K562 (cell line): ENCODE measurements at regions not wholly inside any gene's neighbourhood (a gene's known extent, or its start where the extent isn't known, plus 50 kb on each side); places are given as distances from the start of the nearest gene placed in this dataset.

Experiments used
- ATAC-seq: fragments of 200-7000 bp; cut with Tn5 transposase; 3 replicates; pipeline ENCODE4 v1.9.1; 2020; ENCODE audit warnings: moderate library complexity
- BruUV-seq: library from RNA; stranded (reverse); fragments of 400-500 nt; replicated peaks from 2 replicates; lab custom pipeline; 2021; lab: Mats Ljungman, UMichigan
- CTCF ChIA-PET: fragments of 300-600 bp; formaldehyde crosslinking; extraction: SDS; loops from one replicate; lab custom pipeline; 2021; ENCODE audit warnings: low intra/inter-chr PET ratio; lab: Yijun Ruan, JAX
- POLR2A ChIA-PET: fragments of 300-600, 350-650 bp; sonication (Branson Sonifier 250); formaldehyde crosslinking; extraction: SDS; loops from one replicate; lab custom pipeline; 2021; ENCODE audit warnings: antibody characterized with exemption, inconsistent platforms; lab: Yijun Ruan, JAX
- DNase-seq, 4 experiments: peaks; one replicate each; pipeline versions ENCODE4 v3.0.0 to v3.0.0-alpha.2; 2011 to 2018; ENCODE audit warnings: low spot score in 3 of 4, mixed read lengths in 3 of 4; ENCODE audit errors: extremely low read depth in 1 of 4
- FAIRE-seq: peaks from 2 replicates; lab custom pipeline; 2011; peaks lifted over from hg19 to GRCh38; lab: Jason Lieb, UNC
- H2AFZ ChIP-seq: 2 replicates; pipeline ENCODE4 v1.6.0; 2011; ENCODE audit warnings: low read depth, low read length, control low read depth, inconsistent platforms
- H3K27ac ChIP-seq: fragments of 200-600 bp; 3 replicates; pipeline ENCODE4 v1.8.0; 2011; ENCODE audit warnings: low read depth, mild to moderate bottlenecking, control low read depth, inconsistent platforms, low read length, moderate library complexity, mixed read lengths; ENCODE audit errors: extremely low read depth
- H3K27me3 ChIP-seq, 2 experiments: fragments of 300-600 bp in 1 of 2; 2 replicates in 1 of 2; 3 replicates in 1 of 2; pipeline versions ENCODE4 v1.6.0 to v1.8.0; 2011; ENCODE audit warnings: inconsistent platforms in 2 of 2, low read length in 2 of 2, mild to moderate bottlenecking in 1 of 2, mixed read lengths in 1 of 2, moderate library complexity in 1 of 2; ENCODE audit not compliant: control insufficient read depth in 2 of 2, insufficient read depth in 2 of 2
- H3K36me3 ChIP-seq: fragments of 300-600 bp; 3 replicates; pipeline ENCODE4 v1.8.0; 2011; ENCODE audit warnings: mild to moderate bottlenecking, low read length, inconsistent platforms; ENCODE audit not compliant: control insufficient read depth, insufficient read depth
- H3K4me1 ChIP-seq, 2 experiments: fragments of 200-600 bp in 1 of 2; replicated peaks in 1 of 2; 2 replicates in 1 of 2; 3 replicates in 1 of 2; pipeline versions ENCODE4 v1.5.1 to v1.8.0; 2011; ENCODE audit warnings: inconsistent platforms in 2 of 2, low read length in 2 of 2, mild to moderate bottlenecking in 1 of 2, mixed read lengths in 1 of 2, moderate library complexity in 1 of 2; ENCODE audit not compliant: control insufficient read depth in 2 of 2, insufficient read depth in 2 of 2
- H3K4me2 ChIP-seq: 2 replicates; pipeline ENCODE4 v1.6.1; 2011; ENCODE audit warnings: low read length, control low read depth, inconsistent platforms, mixed read lengths; ENCODE audit not compliant: insufficient read depth
- H3K4me3 ChIP-seq: fragments of 200-600 bp; sonication (generic), shearing (Covaris generic); 2 replicates; pipeline ENCODE4 v1.5.1; 2016; ENCODE audit warnings: control low read depth, inconsistent platforms
- H3K79me2 ChIP-seq: fragments of 200-600 bp; 3 replicates; pipeline ENCODE4 v1.8.0; 2011; ENCODE audit warnings: low read length, inconsistent platforms; ENCODE audit not compliant: control insufficient read depth, insufficient read depth
- H3K9ac ChIP-seq, 2 experiments: 2 replicates each; pipeline versions ENCODE4 v1.6.0 to v1.6.1; 2011; ENCODE audit warnings: low read depth in 2 of 2, low read length in 2 of 2, control low read depth in 1 of 2, inconsistent platforms in 1 of 2, mild to moderate bottlenecking in 1 of 2, mixed read lengths in 1 of 2; ENCODE audit not compliant: insufficient read depth in 1 of 2
- H3K9me1 ChIP-seq: one replicate; pipeline ENCODE4 v1.6.0; 2011; ENCODE audit warnings: inconsistent platforms, mild to moderate bottlenecking, low read length, moderate library complexity; ENCODE audit not compliant: control insufficient read depth, insufficient read depth
- H3K9me3 ChIP-seq: replicated peaks from 2 replicates; pipeline ENCODE4 v1.5.1; 2011; ENCODE audit warnings: low read depth, low read length, inconsistent platforms; ENCODE audit not compliant: control insufficient read depth, insufficient read depth
- H4K20me1 ChIP-seq: replicated peaks from 2 replicates; pipeline ENCODE4 v1.6.1; 2011; ENCODE audit warnings: low read length, inconsistent platforms, mixed read lengths; ENCODE audit not compliant: control insufficient read depth, insufficient read depth
- BCOR ChIP-seq: fragments of 450-650 bp; IDR thresholded peaks from 2 replicates; pipeline ENCODE4 v1.6.1; 2016
- BRCA1 ChIP-seq, 2 experiments: fragments of 450-650 bp in 1 of 2; sonication (generic) in 1 of 2; formaldehyde crosslinking in 1 of 2; IDR thresholded peaks; 2 replicates each; pipeline versions ENCODE4 v1.5.0 to v1.6.1; 2017 to 2020; ENCODE audit warnings: mild to moderate bottlenecking in 1 of 2, missing genetic modification reagents in 1 of 2
- CCNT2 ChIP-seq: IDR thresholded peaks from 2 replicates; pipeline ENCODE4 v1.6.1; 2011; ENCODE audit warnings: borderline replicate concordance, low read depth, mild to moderate bottlenecking, moderate library complexity, mixed read lengths, low read length; ENCODE audit not compliant: insufficient read length; ENCODE audit errors: extremely low read depth
- HDAC1 ChIP-seq, 2 experiments: fragments of 450-650 bp; IDR thresholded peaks; 2 replicates each; pipeline ENCODE4 v1.6.1; 2016 to 2017; ENCODE audit warnings: inconsistent platforms in 1 of 2, mild to moderate bottlenecking in 1 of 2, moderate library complexity in 1 of 2
- KDM1A ChIP-seq, 2 experiments: fragments of 450-650 bp; IDR thresholded peaks; 2 replicates each; pipeline ENCODE4 v1.6.1; 2016; ENCODE audit warnings: mild to moderate bottlenecking in 2 of 2
- SAFB2 ChIP-seq: fragments of 200-400 bp; formaldehyde crosslinking; IDR thresholded peaks from 2 replicates; pipeline ENCODE4 v1.6.1; 2018; ENCODE audit warnings: borderline replicate concordance, low read length, low read depth, moderate library complexity; ENCODE audit not compliant: severe bottlenecking
- ZBTB1 ChIP-seq: sonication (generic); formaldehyde crosslinking; IDR thresholded peaks from 2 replicates; pipeline ENCODE4 v1.8.1; 2023; ENCODE audit warnings: missing genetic modification reagents, low read depth, mild to moderate bottlenecking, borderline replicate concordance
- ZNF316 ChIP-seq: fragments of 450-650 bp; IDR thresholded peaks from 2 replicates; pipeline ENCODE4 v1.6.1; 2016
- WGBS: fragments of 100-300 bp; shearing (Covaris generic); methylation state at CpG from one replicate; pipeline ENCODE4 v1.1.6; 2016; ENCODE audit warnings: low coverage, mixed read lengths; ENCODE audit not compliant: insufficient coverage; ENCODE audit errors: missing lambda C conversion rate; 5-methylcytosine and 5-hydroxymethylcytosine counted together
- in situ Hi-C: fragments of 300-500 bp; cut with MboI; formaldehyde crosslinking; loops from 4 replicates; pipeline ENCODE4 v1.15.0; 2018; ENCODE audit warnings: inconsistent platforms, mixed read lengths
- intact Hi-C: fragments of 100-400 bp; cut with micrococcal nuclease; formaldehyde crosslinking; loops from 2 replicates; pipeline ENCODE4 v1.14.2; 2022

GRCh38 chr1:220991959-220992704 is 112.9 kb downstream of the HLX start:
- H3K4me2 ChIP-seq: no peak overlapping the region
- TF ChIP-seq SAFB2 (no peak), ZBTB1 (CRISPR knock-in tag) (no peak), HDAC1 (IDR thresholded peaks at IDR 0.05) (no peak), KDM1A (IDR thresholded peaks at IDR 0.05) (no peak), BCOR (no peak), BRCA1 (IDR thresholded peaks at IDR 0.05) (no peak), BRCA1 (CRISPR knock-in tag; IDR thresholded peaks at IDR 0.05) (no peak), CCNT2 (no peak), ZNF316 (peak; percentile 30; the same call in 1 of the 2 replicates)
- no peaks in the 10 kb centered on the region for H4K20me1 ChIP-seq
- no peaks in the 10 kb centered on the region for H3K27me3 ChIP-seq
- 11% methylated on average over 13 of the region's 13 CpGs for WGBS
- no peaks in the 10 kb centered on the region; a peak in 1 of 5 replicates for H3K4me1 ChIP-seq
- BruUV-seq: no TSS peak
- no peak overlapping the region for H2AFZ ChIP-seq
- no peak for DNase-seq
- POLR2A ChIA-PET: interaction anchor here (1.1 to 1.6 kb wide), 2 partner anchors 11 to 15 kb away, joined by 3 to 5 read pairs; no protein-coding TSS in a partner anchor
- FAIRE-seq: no peak
- no peak overlapping the region for H3K9ac ChIP-seq
- no peaks in the 10 kb centered on the region for H3K9me1 ChIP-seq
- no peaks in the 10 kb centered on the region for H3K79me2 ChIP-seq
- in situ Hi-C loops (no loop called here), intact Hi-C loops (loop anchor here (5.0 kb wide), 1 partner anchor 210 kb away; no protein-coding TSS in a partner anchor)
- ATAC-seq: no peak
- CTCF ChIA-PET: interaction anchor here (0.6 kb wide), 1 partner anchor 13 kb away, joined by 3 read pairs; no protein-coding TSS in a partner anchor
- H3K36me3 ChIP-seq: no peaks in the 10 kb centered on the region
- no peaks in the 10 kb centered on the region for H3K9me3 ChIP-seq
- H3K27ac ChIP-seq: no peak overlapping the region
- no peak overlapping the region for H3K4me3 ChIP-seq
